Left ventricle myocardium inferior (tissue), 1 donor: ENCODE measurements at regions not wholly inside any gene's neighbourhood (a gene's known extent, or its start where the extent isn't known, plus 50 kb on each side); places are given as distances from the start of the nearest gene placed in this dataset.

Experiments
- DNase-seq: peaks from one replicate; pipeline ENCODE4 v3.0.0-alpha.2; 2020
- H3K27ac ChIP-seq: fragments of 200-600 bp; replicated peaks from 2 replicates; pipeline ENCODE4 v1.8.0; 2021
- H3K27me3 ChIP-seq: fragments of 200-600 bp; 2 replicates; pipeline ENCODE4 v1.8.0; 2021; ENCODE audit warnings: low read depth
- H3K36me3 ChIP-seq: fragments of 200-600 bp; 2 replicates; pipeline ENCODE4 v1.8.0; 2021
- H3K4me1 ChIP-seq: fragments of 200-600 bp; 2 replicates; pipeline ENCODE4 v1.8.0; 2021
- H3K4me3 ChIP-seq: fragments of 200-600 bp; 2 replicates; pipeline ENCODE4 v1.8.0; 2021; ENCODE audit warnings: mild to moderate bottlenecking, moderate library complexity
- H3K9me3 ChIP-seq: fragments of 200-600 bp; replicated peaks from 2 replicates; pipeline ENCODE4 v1.8.0; 2021
- intact Hi-C: fragments of 100-400 bp; cut with micrococcal nuclease; formaldehyde crosslinking; loops from one replicate; pipeline ENCODE4 v1.11.0; 2022
- TF ChIP-seq, protein P1 (sequence below): fragments of 200-600 bp; IDR thresholded peaks from 2 replicates; pipeline ENCODE4 v1.8.0; 2021; ENCODE audit warnings: antibody characterized with exemption, mild to moderate bottlenecking, borderline replicate concordance
- donor health status: DM: no; HTN: yes; CAD: no; lungs with severe emphysema.

DNA sequence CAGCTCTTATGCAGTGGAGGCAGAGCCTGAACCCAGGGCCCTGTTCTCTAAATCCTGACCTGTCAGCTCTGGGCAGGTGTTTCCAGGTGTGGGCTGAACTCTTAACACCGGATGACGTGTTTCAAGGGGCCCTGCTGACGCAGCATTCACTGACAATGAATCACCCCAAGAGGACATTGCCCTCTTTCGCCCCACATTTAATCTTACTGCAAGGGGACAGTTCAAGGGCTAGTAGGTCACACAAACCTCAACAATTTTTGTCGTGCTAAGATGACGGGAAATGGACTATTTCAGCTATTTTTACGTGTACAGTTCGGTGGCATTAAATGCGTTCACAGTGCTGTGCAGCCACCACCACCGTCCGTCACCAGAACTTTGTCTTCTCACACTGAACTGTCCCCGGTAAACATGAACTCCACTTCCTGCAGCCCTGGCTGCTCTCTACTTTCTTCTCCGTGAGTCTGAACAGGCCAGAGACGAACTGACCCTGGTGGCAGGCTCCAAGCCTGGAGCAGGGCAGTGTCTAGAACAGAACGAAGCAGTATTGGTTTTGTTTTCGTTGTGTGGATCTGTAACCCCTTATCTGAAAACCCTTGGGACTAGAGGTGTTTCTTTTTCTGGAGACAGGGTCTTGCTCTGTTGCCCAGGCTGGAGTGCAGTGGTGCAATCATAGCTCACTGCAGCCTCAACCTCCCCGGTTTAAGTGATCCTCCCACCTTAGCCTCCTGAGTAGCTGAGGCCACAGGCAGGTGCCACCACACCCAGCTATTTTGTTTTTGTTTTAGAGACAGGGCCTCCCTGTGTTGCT is 88.4 kb upstream of the CIBAR2 start:
- Histone ChIP-seq H3K27me3 (no peaks in the 10 kb centered on the region), H3K4me3 (no peak overlapping the region), H3K9me3 (no peaks in the 10 kb centered on the region), H3K4me1 (peaks cover 87% of the 10 kb centered on the region), H3K27ac (peak overlapping the region; percentile 28), H3K36me3 (no peaks in the 10 kb centered on the region)
- no peak for DNase-seq
- intact Hi-C loops, result no loop called here
- TF ChIP-seq, protein P1, sequence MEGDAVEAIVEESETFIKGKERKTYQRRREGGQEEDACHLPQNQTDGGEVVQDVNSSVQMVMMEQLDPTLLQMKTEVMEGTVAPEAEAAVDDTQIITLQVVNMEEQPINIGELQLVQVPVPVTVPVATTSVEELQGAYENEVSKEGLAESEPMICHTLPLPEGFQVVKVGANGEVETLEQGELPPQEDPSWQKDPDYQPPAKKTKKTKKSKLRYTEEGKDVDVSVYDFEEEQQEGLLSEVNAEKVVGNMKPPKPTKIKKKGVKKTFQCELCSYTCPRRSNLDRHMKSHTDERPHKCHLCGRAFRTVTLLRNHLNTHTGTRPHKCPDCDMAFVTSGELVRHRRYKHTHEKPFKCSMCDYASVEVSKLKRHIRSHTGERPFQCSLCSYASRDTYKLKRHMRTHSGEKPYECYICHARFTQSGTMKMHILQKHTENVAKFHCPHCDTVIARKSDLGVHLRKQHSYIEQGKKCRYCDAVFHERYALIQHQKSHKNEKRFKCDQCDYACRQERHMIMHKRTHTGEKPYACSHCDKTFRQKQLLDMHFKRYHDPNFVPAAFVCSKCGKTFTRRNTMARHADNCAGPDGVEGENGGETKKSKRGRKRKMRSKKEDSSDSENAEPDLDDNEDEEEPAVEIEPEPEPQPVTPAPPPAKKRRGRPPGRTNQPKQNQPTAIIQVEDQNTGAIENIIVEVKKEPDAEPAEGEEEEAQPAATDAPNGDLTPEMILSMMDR, result no peak

DNA sequence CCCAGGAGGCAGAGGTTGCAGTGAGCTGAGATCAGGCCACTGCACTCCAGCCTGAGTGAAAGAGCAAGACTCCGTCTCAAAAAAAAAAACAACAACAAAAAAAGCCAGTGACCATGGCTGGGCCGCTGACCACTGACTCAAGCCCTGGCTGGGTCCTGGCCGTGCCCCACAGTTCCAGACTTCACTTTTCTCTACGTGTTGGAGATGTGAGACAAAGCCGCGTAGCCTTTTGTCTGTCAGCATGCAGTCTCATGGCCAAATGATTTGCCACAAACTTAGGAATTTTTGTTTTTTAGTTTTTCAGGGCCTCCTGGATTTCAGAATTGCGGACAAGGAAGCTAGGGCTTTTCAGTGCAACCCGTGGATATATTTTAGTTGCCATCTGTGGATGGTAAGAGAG is 89.3 kb upstream of the CIBAR2 start:
- Histone ChIP-seq H3K27me3 (no peaks in the 10 kb centered on the region), H3K4me3 (no peak overlapping the region), H3K9me3 (no peaks in the 10 kb centered on the region), H3K27ac (peak overlapping the region; percentile 94), H3K36me3 (no peaks in the 10 kb centered on the region), H3K4me1 (peaks cover 87% of the 10 kb centered on the region)
- intact Hi-C loops, result no loop called here
- TF ChIP-seq, protein P1, result no peak
- no peak for DNase-seq

DNA sequence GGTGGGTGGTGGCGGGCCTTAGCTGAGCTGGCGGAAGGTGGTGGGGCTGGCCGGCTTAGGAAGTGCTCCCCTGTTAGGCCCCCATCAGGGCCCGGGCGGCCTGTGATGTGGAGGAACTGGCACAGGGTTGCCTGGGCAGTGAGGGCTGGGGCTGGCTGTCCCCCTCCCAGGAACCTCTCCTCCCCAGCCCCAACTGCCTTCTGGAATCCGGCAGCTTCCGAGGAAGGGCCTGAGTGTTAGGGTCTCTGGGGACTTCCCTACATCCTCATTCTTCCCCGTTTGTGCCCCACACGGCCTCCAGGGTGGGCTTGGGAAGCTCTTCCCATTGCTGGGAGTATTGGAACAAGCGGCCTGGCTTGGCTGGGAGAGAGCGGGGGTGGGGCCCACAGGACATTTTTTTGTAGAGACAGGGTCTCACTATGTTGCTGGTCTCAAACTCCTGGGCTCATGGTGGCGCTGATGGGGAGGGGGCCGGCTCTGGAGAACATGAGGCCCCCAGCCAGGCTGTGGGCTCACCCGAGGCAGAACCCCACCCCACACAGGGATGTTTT is 89.9 kb upstream of the CIBAR2 start:
- H3K27me3 ChIP-seq, result no peaks in the 10 kb centered on the region
- TF ChIP-seq, protein P1, result no peak
- DNase-seq, result no peak
- intact Hi-C loops, result no loop called here
- H3K36me3 ChIP-seq, result no peaks in the 10 kb centered on the region
- no peaks in the 10 kb centered on the region for H3K9me3 ChIP-seq
- peaks cover 87% of the 10 kb centered on the region for H3K4me1 ChIP-seq
- peak overlapping the region; percentile 94 for H3K27ac ChIP-seq
- H3K4me3 ChIP-seq, result peak overlapping the region; percentile 9

DNA sequence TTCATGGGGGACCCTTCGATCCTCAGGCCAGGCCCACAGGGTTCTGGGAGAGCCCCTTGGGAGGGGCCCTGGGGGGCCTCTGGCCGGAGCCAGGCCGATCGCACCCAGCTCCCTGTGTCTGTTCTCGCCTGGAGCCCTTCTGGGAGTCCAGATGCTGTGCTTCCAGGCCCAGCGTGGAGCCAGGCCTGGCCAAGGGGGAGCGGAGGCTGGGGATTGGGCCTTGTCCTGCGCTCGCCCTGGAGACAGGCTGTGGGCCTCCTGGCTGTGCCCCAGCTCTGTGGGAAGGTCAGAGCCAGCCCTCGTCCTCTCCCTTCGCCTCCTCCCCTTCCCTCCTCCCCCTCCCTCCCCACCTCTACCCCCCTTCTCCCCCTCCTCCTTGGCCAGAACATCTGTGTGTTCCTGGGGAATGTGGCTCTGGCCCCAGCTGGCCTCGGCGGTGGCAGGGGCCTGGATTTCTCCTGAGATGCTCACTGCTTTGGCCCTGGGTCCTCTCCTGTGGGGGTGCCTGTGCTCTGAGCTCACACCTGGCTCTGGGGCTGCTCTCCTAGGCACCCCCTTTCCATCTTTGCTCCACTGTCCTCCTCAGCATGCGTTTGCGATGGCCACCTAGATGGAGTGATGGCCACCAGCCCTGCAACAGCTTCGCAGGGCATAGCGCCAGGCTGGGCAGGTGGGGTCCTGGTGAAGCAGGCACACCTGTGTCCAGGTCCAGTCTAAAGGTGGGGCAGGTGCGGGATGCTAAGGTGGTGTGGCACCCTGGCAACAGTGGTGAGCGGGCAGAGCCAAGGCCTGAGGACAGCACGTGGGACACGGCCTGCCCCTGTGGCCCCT is 90.6 kb upstream of the CIBAR2 start:
- peak; percentile 88 for DNase-seq
- TF ChIP-seq, protein P1, result no peak
- intact Hi-C loops, result no loop called here
- Histone ChIP-seq H3K36me3 (no peaks in the 10 kb centered on the region), H3K27me3 (no peaks in the 10 kb centered on the region), H3K4me3 (peak overlapping the region; percentile 9), H3K9me3 (no peaks in the 10 kb centered on the region), H3K4me1 (peaks cover 87% of the 10 kb centered on the region), H3K27ac (peak overlapping the region; percentile 94)

DNA sequence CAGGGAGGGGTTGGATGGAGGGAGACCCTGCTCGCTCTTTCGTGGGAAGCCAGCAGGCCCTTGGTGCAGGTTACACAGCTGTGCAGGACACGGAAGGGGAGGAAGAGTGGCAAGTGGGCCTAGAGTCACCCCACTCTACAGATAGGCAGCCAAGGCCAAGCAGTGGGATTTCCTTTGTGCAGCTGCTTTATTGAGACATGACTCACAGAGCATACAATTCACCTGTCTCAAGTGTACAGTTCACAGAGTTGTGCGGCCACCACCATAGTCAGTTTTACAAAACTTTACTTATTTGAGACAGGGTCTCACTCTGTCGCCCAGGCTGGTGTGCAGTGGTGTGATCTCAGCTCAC is 91.2 kb upstream of the CIBAR2 start:
- no peaks in the 10 kb centered on the region for H3K9me3 ChIP-seq
- no peaks in the 10 kb centered on the region for H3K36me3 ChIP-seq
- H3K27ac ChIP-seq, result peak overlapping the region; percentile 94
- no peaks in the 10 kb centered on the region for H3K27me3 ChIP-seq
- intact Hi-C loops, result no loop called here
- DNase-seq, result no peak
- H3K4me3 ChIP-seq, result no peak overlapping the region
- peaks cover 86% of the 10 kb centered on the region for H3K4me1 ChIP-seq
- TF ChIP-seq, protein P1, result no peak
